SK-N-SH (cell line): ENCODE measurements at regions not wholly inside any gene's neighbourhood (a gene's known extent, or its start where the extent isn't known, plus 50 kb on each side); places are given as distances from the start of the nearest gene placed in this dataset.

Experiments used
- CTCF ChIP-seq: fragments of 200-600 bp; sonication (generic); IDR thresholded peaks from 2 replicates; pipeline ENCODE4 v1.6.1; 2017; ENCODE audit warnings: antibody characterized with exemption, mild to moderate bottlenecking, moderate library complexity
- NFIC ChIP-seq: IDR thresholded peaks from 2 replicates; pipeline ENCODE4 v1.4.0; 2012; ENCODE audit warnings: borderline replicate concordance

- TF ChIP-seq CTCF (no peak), NFIC (no peak)
Measured at GRCh38 chr5:166860426-166860825, 1431.0 kb upstream of the WWC1 start.
